ENCODE measurements at regions not wholly inside any gene's neighbourhood (a gene's known extent, or its start where the extent isn't known, plus 50 kb on each side); places are given as distances from the start of the nearest gene placed in this dataset.

- ATAC-seq (no peak), DNase-seq (ENCODE audit: low spot score) (no peak)
- no peak for TF ChIP-seq EZH2phosphoT487 (IDR thresholded peaks at IDR 0.05; ENCODE audit: unreplicated experiment)
- TF ChIP-seq EZH2 (IDR thresholded peaks at IDR 0.05; ENCODE audit: low read depth, unreplicated experiment) = no peak
- TF ChIP-seq ETS1 (IDR thresholded peaks at IDR 0.05) = no peak
- TF ChIP-seq, protein P1, sequence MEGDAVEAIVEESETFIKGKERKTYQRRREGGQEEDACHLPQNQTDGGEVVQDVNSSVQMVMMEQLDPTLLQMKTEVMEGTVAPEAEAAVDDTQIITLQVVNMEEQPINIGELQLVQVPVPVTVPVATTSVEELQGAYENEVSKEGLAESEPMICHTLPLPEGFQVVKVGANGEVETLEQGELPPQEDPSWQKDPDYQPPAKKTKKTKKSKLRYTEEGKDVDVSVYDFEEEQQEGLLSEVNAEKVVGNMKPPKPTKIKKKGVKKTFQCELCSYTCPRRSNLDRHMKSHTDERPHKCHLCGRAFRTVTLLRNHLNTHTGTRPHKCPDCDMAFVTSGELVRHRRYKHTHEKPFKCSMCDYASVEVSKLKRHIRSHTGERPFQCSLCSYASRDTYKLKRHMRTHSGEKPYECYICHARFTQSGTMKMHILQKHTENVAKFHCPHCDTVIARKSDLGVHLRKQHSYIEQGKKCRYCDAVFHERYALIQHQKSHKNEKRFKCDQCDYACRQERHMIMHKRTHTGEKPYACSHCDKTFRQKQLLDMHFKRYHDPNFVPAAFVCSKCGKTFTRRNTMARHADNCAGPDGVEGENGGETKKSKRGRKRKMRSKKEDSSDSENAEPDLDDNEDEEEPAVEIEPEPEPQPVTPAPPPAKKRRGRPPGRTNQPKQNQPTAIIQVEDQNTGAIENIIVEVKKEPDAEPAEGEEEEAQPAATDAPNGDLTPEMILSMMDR (conservative IDR thresholded peaks at IDR 0.05; ENCODE audit: low read depth in 2 of 2) = no peak
- no peak for TF ChIP-seq POLR2AphosphoS5 (IDR thresholded peaks at IDR 0.05; ENCODE audit: low read depth)
- TF ChIP-seq, protein P2, sequence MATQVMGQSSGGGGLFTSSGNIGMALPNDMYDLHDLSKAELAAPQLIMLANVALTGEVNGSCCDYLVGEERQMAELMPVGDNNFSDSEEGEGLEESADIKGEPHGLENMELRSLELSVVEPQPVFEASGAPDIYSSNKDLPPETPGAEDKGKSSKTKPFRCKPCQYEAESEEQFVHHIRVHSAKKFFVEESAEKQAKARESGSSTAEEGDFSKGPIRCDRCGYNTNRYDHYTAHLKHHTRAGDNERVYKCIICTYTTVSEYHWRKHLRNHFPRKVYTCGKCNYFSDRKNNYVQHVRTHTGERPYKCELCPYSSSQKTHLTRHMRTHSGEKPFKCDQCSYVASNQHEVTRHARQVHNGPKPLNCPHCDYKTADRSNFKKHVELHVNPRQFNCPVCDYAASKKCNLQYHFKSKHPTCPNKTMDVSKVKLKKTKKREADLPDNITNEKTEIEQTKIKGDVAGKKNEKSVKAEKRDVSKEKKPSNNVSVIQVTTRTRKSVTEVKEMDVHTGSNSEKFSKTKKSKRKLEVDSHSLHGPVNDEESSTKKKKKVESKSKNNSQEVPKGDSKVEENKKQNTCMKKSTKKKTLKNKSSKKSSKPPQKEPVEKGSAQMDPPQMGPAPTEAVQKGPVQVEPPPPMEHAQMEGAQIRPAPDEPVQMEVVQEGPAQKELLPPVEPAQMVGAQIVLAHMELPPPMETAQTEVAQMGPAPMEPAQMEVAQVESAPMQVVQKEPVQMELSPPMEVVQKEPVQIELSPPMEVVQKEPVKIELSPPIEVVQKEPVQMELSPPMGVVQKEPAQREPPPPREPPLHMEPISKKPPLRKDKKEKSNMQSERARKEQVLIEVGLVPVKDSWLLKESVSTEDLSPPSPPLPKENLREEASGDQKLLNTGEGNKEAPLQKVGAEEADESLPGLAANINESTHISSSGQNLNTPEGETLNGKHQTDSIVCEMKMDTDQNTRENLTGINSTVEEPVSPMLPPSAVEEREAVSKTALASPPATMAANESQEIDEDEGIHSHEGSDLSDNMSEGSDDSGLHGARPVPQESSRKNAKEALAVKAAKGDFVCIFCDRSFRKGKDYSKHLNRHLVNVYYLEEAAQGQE (IDR thresholded peaks at IDR 0.05; ENCODE audit: unreplicated experiment) = no peak
- TF ChIP-seq ZNF462 (CRISPR knock-in tag; IDR thresholded peaks at IDR 0.05) = no peak
- TF ChIP-seq NANOG (IDR thresholded peaks at IDR 0.05; ENCODE audit: borderline replicate concordance) = no peak
- TF ChIP-seq JUNB (IDR thresholded peaks at IDR 0.05; ENCODE audit: unreplicated experiment) = no peak
- Mint-ChIP-seq H3K27me3 (ENCODE audit: insufficient read depth, low read depth, poor library complexity) (peaks cover 9% of the 10 kb centered on the region), H3K36me3 (ENCODE audit: low read depth) (peaks cover 14% of the 10 kb centered on the region), H3K9me3 (peaks cover 38% of the 10 kb centered on the region), H3K4me1 (peaks cover 3% of the 10 kb centered on the region; the same call in 1 of the 3 replicates), H3K27ac (no peak overlapping the region), H3K4me3 (no peak overlapping the region)
- H3K4me3 ChIP-seq = no peak overlapping the region
- H3F3A ChIP-seq (replicated peaks; ENCODE audit: low read depth) = no peaks in the 10 kb centered on the region
- H3K27me3 ChIP-seq (ENCODE audit: insufficient read depth) = no peaks in the 10 kb centered on the region
- H4K20me1 ChIP-seq (replicated peaks; ENCODE audit: insufficient read depth) = no peaks in the 10 kb centered on the region
- no peaks in the 10 kb centered on the region for H3K4me1 ChIP-seq (ENCODE audit: insufficient read depth)
- no peaks in the 10 kb centered on the region for H3K79me2 ChIP-seq (replicated peaks; ENCODE audit: insufficient read depth)
- no peaks in the 10 kb centered on the region for H3K36me3 ChIP-seq (ENCODE audit: insufficient read depth)
- no peak overlapping the region for H3K27ac ChIP-seq (ENCODE audit: low read depth)
- no peak overlapping the region for H3K4me2 ChIP-seq
- H2AFZ ChIP-seq = no peak overlapping the region
- no peaks in the 10 kb centered on the region for H3K9me2 ChIP-seq (ENCODE audit: insufficient read depth)
Measured at GRCh38 chr6:170137176-170137891, 153.5 kb downstream of the DLL1 start.

Measured in GM23338 (cell line).